Sigmoid colon (tissue), 4 donors: ENCODE measurements at regions not wholly inside any gene's neighbourhood (a gene's known extent, or its start where the extent isn't known, plus 50 kb on each side); places are given as distances from the start of the nearest gene placed in this dataset.

Experiments used
- POLR2A ChIP-seq, 2 donors: fragments of 450-650 bp; IDR thresholded peaks; one replicate each; pipeline ENCODE4 v1.6.1; 2016; ENCODE audit warnings: antibody characterized with exemption in 2 of 2, mild to moderate bottlenecking in 2 of 2, moderate library complexity in 2 of 2
- POLR2AphosphoS5 ChIP-seq, 4 donors: sonication (generic); formaldehyde crosslinking; IDR thresholded peaks; one replicate each; pipeline ENCODE4 v1.6.1; 2017; ENCODE audit warnings: antibody characterized with exemption in 4 of 4
- TF ChIP-seq, protein P1 (sequence below), 4 experiments: fragments of 450-650 bp in 3 of 4; fragments of 200-600 bp in 1 of 4; IDR thresholded peaks; one replicate each; pipeline ENCODE4 v1.5.1; 2016 to 2019; ENCODE audit warnings: antibody characterized with exemption in 4 of 4, mild to moderate bottlenecking in 3 of 4, moderate library complexity in 2 of 4

DNA sequence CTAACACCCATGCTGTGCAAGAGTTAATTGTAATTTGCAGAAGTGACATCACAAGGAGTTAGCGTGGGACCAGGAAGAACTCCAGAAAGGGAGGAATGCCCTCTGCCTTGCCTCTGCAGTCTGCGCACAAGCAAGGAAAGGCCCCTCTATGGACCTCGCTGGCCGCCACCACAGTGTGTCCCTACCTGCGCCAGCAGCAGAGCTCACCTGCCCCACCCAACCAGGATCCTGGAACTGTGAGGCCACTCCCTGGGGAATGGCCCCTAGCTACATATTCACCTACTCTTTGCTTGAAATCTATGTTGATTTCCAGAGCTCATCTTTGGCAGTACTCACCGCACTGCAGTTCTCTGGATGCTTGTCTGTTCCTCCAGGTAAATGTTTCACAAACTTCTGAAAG is 72.0 kb upstream of the MTNR1B start:
- TF ChIP-seq, protein P1, sequence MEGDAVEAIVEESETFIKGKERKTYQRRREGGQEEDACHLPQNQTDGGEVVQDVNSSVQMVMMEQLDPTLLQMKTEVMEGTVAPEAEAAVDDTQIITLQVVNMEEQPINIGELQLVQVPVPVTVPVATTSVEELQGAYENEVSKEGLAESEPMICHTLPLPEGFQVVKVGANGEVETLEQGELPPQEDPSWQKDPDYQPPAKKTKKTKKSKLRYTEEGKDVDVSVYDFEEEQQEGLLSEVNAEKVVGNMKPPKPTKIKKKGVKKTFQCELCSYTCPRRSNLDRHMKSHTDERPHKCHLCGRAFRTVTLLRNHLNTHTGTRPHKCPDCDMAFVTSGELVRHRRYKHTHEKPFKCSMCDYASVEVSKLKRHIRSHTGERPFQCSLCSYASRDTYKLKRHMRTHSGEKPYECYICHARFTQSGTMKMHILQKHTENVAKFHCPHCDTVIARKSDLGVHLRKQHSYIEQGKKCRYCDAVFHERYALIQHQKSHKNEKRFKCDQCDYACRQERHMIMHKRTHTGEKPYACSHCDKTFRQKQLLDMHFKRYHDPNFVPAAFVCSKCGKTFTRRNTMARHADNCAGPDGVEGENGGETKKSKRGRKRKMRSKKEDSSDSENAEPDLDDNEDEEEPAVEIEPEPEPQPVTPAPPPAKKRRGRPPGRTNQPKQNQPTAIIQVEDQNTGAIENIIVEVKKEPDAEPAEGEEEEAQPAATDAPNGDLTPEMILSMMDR (IDR thresholded peaks at IDR 0.05): no peak
- TF ChIP-seq POLR2AphosphoS5 (IDR thresholded peaks at IDR 0.05): no peak
- TF ChIP-seq POLR2A (IDR thresholded peaks at IDR 0.05): no peak
